ENCODE measurements at regions not wholly inside any gene's neighbourhood (a gene's known extent, or its start where the extent isn't known, plus 50 kb on each side); places are given as distances from the start of the nearest gene placed in this dataset.

DNA sequence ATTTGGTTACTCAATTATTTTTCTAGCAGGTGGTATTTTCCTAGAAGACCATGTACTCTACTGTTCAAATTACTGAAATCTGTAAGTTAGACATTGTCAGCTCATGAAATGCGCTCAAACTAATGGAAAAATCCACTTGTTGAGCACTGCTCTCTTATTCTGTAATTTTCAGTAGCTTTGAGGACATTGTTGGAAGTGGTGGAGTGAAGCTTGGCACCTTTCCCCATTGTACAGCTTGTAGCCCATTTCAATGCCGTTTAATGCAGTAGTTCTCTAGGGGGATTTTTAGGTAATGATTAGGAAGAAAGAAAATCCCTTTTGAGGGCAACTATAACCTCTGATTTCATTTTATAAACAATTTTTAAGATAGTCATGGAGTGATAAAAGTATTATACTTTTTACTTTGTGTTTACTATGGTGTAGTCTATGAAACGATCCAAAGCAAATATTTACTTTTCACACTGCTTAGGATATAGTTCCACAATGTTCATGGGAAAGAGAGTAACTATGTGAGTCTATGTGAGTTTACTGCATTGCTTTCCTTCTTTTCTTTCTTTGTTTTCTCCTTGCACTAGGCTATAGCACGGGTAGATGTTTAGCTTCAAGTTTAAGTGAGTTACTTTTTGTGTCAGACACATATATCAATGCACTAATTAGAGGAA, 165.8 kb upstream of the ANKH start:
- H3K27me3 Mint-ChIP-seq (ENCODE audit: low read depth in 3 of 3) = peaks cover 3 to 8% (median 4%) of the 10 kb centered on the region in 3 donors
- H3K4me1 Mint-ChIP-seq = no peaks in the 10 kb centered on the region
- H3K9me3 Mint-ChIP-seq = peaks cover 0 to 11% (median under 1%) of the 10 kb centered on the region in 6 donors
- DNase-seq = no peak
- no peak overlapping the region for H3K27ac Mint-ChIP-seq
- H3K4me3 Mint-ChIP-seq = no peak overlapping the region
- no peaks in the 10 kb centered on the region for H3K36me3 Mint-ChIP-seq

DNA sequence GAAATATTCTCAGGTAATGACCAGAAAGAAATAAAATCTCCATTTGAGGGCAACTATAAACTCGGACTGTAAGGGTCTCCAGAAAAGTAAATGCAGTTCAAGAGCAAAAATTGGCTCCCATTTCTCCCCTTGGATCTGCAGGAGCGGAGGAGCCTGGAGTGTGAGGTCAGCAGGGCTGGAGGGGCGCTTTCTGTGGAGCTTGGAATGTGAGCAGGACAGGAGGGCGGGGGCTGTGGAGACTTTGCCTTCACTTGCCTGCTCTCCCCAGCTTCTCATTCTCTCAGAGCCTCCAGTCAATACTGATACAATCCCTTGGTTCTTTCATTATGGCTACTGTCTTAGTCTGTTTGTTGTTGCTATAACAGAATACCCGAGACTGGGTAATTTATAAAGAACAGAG, 162.8 kb upstream of the ANKH start:
- no peak for DNase-seq
- H3K27ac Mint-ChIP-seq = no peak overlapping the region
- H3K36me3 Mint-ChIP-seq = no peaks in the 10 kb centered on the region
- H3K27me3 Mint-ChIP-seq (ENCODE audit: low read depth in 3 of 3) = peaks cover 3 to 9% (median 8%) of the 10 kb centered on the region in 3 donors
- no peak overlapping the region for H3K4me3 Mint-ChIP-seq
- H3K4me1 Mint-ChIP-seq = no peaks in the 10 kb centered on the region
- H3K9me3 Mint-ChIP-seq = peaks cover 0 to 7% (median under 1%) of the 10 kb centered on the region in 6 donors

DNA sequence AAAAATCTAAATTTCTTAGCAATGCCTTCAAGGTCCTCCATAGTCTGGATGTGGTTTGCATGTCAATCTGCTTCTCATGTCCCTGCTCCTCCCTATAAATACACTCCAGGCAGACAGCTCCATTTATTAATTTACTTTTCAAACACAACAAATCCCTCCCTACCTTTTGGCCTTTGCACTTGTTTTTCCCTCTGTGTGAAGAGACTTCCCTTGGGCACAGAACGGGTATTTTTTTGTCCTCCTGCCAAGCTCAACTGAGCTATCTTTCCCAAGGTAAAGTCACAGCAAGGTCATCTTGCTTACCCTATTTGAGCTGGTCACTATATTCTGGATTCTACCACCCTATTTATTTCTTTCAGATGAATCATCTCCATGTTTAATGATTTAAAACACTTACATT, 159.6 kb upstream of the ANKH start:
- Mint-ChIP-seq H3K4me1 (no peaks in the 10 kb centered on the region), H3K27ac (no peak overlapping the region), H3K27me3 (ENCODE audit: low read depth in 3 of 3) (peaks cover 6 to 12% (median 10%) of the 10 kb centered on the region in 3 donors), H3K9me3 (no peaks in the 10 kb centered on the region), H3K36me3 (no peaks in the 10 kb centered on the region), H3K4me3 (no peak overlapping the region)
- no peak for DNase-seq

DNA sequence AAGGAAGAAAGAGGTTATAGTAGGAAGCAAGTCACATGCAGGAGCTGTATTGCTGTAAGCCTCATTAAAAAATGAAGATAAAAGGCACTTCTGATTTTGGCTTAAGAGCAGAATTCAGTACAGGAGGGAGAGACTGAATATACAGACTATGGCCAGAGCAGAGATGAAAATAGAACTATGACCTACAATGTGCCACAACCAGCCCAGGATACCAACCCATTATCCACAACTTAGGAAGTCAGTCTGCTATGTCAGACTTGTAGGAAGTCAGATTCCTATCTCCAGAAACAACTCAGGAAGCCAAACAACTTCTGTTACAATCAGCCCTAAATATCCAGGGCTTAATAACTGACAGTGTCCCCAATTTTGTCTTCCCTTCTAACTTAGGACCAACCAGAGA, 156.2 kb upstream of the ANKH start:
- peaks cover 6 to 16% (median 13%) of the 10 kb centered on the region in 3 donors for H3K27me3 Mint-ChIP-seq (ENCODE audit: low read depth in 3 of 3)
- H3K4me3 Mint-ChIP-seq = no peak overlapping the region
- no peaks in the 10 kb centered on the region for H3K4me1 Mint-ChIP-seq
- H3K9me3 Mint-ChIP-seq = no peaks in the 10 kb centered on the region
- H3K36me3 Mint-ChIP-seq = no peaks in the 10 kb centered on the region
- no peak overlapping the region for H3K27ac Mint-ChIP-seq
- DNase-seq = no peak

DNA sequence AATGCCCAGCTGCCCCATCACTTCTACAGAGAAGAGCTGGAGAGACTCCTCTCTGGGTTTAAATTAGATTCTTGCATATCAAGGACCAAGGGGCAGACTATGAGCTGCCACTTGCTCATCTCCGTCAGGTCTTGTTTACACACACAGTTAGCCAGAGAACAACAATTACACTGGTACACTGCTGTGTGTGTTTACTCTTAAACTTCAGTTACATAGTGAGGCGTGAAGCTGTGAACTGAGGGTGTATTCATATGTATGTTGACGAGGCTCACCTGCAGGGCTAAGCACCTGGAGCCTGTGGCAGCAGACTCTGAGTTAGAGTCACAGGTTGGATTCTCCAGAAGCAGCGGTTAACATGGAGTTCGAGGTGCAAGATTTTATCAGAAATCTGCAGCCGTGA, 155.4 kb upstream of the ANKH start:
- no peak overlapping the region for H3K27ac Mint-ChIP-seq
- H3K9me3 Mint-ChIP-seq = no peaks in the 10 kb centered on the region
- H3K27me3 Mint-ChIP-seq (ENCODE audit: low read depth in 3 of 3) = peaks cover 4 to 16% (median 13%) of the 10 kb centered on the region in 3 donors
- H3K36me3 Mint-ChIP-seq = no peaks in the 10 kb centered on the region
- no peaks in the 10 kb centered on the region for H3K4me1 Mint-ChIP-seq
- no peak overlapping the region for H3K4me3 Mint-ChIP-seq
- DNase-seq = no peak

DNA sequence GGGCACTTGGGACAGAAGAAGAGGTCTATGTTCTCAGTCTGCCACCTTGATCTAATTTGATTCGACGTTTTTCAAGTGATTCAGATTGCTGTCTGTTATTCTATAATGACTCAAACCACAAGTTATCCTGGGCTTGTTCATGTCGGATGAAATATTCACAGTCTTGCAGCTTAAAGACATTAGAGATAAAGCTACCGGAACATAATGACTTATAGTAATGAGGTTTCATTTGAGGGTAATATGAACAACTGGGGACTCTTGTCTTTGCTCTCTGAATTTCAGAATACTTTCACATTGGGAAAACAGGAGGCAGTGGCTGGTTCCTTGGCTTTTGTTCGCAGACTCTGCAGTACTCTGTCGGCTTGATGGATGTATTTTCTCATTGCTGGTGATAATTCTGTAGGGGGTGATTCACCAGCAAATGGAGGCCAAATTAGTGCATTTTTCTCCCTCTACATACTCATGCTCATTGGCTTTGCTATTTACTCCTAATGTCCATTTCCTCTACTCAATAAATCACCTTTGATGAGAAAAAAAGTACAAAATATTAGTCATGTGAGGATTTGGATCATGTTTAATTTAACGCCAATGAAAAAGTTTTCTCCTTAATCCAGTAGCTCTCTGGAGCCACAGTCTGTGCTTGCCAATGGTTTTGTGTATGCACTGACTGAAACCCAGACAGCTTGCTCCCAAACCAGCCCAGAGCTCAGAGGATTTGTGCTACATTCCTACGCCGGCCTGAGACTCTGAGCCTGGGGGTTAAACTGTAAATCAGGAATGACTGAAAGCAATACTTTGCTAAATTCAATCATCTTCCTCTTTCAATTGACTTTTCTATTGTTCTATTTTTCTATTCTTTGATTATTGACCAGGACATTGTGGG, 154.7 kb upstream of the ANKH start:
- Mint-ChIP-seq H3K36me3 (no peaks in the 10 kb centered on the region), H3K9me3 (no peaks in the 10 kb centered on the region), H3K27ac (no peak overlapping the region), H3K4me1 (no peaks in the 10 kb centered on the region), H3K27me3 (ENCODE audit: low read depth in 3 of 3) (peaks cover 4 to 16% (median 13%) of the 10 kb centered on the region in 3 donors), H3K4me3 (no peak overlapping the region)
- no peak for DNase-seq

DNA sequence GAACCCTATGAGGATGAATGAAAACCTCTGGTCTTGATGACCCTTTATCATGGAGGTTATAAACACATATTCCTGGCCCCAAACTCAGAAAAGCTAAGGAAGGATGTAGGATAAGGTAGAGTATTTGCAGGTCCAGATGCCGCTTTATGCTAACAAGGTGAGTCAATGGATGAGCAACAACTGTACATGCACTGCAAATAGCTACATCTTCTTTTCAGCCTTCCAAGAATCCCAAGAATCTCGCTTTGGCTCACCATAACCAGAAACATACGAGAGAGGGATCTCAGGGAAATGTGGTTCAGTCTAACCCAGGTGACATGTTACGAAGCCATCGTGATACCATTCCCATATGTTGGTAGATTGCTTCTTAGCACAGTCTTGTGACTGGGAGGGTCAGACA, 152.3 kb upstream of the ANKH start:
- Mint-ChIP-seq H3K27me3 (ENCODE audit: low read depth in 3 of 3) (peaks cover 2 to 19% (median 9%) of the 10 kb centered on the region in 3 donors), H3K4me1 (no peaks in the 10 kb centered on the region), H3K27ac (no peak overlapping the region), H3K36me3 (no peaks in the 10 kb centered on the region), H3K4me3 (no peak overlapping the region), H3K9me3 (no peaks in the 10 kb centered on the region)
- DNase-seq = no peak

DNA sequence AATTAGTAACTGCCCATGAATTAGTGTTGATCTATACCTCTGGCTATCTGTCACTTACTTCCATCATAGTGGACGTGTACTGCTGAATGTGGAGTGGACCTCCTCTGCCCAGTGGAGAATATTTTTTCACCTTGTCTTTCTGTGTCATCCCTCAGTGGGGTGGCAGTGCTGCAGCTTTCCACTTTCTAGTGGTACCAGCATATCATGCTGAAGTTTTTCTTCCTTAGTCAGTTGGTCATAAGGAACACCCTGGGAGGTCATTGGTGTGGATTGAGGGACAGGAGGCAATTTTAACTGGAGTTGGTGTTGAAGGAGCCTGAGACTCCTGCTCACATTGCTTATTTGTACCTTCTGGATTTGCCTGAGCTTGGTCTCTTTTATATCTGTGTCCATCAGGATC, 151.7 kb upstream of the ANKH start:
- H3K4me1 Mint-ChIP-seq = no peaks in the 10 kb centered on the region
- no peak for DNase-seq
- H3K4me3 Mint-ChIP-seq = no peak overlapping the region
- no peak overlapping the region for H3K27ac Mint-ChIP-seq
- H3K27me3 Mint-ChIP-seq (ENCODE audit: low read depth in 3 of 3) = peaks cover 2 to 19% (median 7%) of the 10 kb centered on the region in 3 donors
- no peaks in the 10 kb centered on the region for H3K36me3 Mint-ChIP-seq
- H3K9me3 Mint-ChIP-seq = no peaks in the 10 kb centered on the region

DNA sequence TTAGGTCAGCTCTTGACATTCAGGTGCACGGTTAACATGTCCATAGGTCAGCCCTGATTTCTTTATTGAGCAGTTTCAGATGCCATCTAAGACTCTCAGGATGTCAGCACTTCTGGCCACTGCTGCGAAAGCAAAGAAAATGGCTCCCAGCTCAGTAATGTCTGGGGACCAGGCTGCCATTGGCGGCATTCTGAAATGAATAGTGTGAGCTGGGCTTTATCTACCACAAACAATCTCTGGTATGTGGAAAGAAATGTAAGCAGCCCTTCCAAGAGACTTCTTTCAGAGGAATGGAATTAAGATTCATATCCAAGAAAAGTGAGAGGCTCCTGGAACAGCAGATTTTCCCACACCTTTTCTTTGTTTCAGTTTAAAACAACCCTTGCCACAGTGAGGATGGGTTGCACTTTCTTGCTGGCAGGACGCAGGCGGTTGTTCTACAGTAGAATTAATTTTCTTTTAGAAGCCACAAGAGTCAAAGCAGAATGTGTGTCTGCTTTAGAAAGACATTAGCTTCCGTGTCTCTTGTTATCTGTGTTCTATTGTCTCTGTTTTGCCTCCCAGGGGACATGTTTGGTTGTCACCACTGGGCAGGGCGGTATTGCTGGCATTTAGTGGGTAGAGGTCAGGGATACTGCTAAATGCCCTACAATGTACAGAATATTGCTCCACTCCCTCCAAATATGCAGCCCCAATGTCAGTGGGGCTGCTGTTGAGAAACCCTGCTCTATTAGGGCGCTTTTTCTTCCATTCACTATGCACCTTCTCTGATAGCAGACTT, 149.9 kb upstream of the ANKH start:
- H3K4me3 Mint-ChIP-seq = no peak overlapping the region
- H3K36me3 Mint-ChIP-seq = no peaks in the 10 kb centered on the region
- no peak overlapping the region for H3K27ac Mint-ChIP-seq
- H3K4me1 Mint-ChIP-seq = no peaks in the 10 kb centered on the region
- DNase-seq = no peak
- H3K27me3 Mint-ChIP-seq (ENCODE audit: low read depth in 3 of 3) = peaks cover 0 to 9% (median 6%) of the 10 kb centered on the region in 3 donors
- H3K9me3 Mint-ChIP-seq = no peaks in the 10 kb centered on the region

DNA sequence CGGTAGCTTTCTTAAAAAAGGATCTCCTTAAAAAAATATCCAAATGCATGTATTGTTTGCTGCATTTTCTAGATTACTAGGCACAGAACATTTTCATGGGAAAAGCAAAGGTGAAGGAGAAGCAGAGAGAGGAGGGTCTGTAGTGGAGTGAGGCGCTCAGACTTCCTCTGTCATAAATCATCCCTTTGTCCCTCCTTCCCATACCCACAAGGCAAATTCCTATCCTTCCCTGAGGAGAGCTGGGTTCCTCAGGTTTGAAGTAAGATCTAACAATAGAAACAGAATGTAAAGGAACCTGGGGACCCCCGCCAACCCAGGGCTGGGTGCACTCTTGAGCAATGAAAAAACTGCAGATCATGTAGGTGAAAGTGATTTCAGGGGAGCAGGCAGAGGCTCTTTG, 149.2 kb upstream of the ANKH start:
- Mint-ChIP-seq H3K27me3 (ENCODE audit: low read depth in 3 of 3) (peaks cover 0 to 9% (median 6%) of the 10 kb centered on the region in 3 donors), H3K27ac (no peak overlapping the region), H3K4me1 (no peaks in the 10 kb centered on the region), H3K36me3 (no peaks in the 10 kb centered on the region), H3K9me3 (no peaks in the 10 kb centered on the region), H3K4me3 (no peak overlapping the region)
- DNase-seq = no peak

DNA sequence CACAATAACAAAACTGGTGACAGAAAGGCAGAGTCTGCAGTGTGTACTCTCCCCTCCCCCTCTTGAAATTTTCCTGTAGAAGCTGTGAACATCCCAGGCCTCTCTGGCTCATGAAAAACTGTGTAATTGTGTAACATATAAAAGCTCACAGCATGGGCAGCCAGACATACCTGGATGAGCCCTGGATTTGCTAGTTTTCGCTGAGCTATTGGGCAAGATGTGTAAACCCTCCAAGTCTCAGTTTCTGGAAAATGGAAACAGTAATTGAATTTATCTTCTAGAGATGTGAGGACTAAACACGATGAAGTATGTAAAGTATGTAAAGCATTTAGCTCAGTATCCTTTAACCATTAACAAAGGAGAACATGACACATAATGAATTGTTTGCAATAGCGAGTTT, 143.2 kb upstream of the ANKH start:
- no peak overlapping the region for H3K27ac Mint-ChIP-seq
- H3K9me3 Mint-ChIP-seq = no peaks in the 10 kb centered on the region
- no peaks in the 10 kb centered on the region for H3K4me1 Mint-ChIP-seq
- no peak overlapping the region for H3K4me3 Mint-ChIP-seq
- H3K27me3 Mint-ChIP-seq (ENCODE audit: low read depth in 3 of 3) = peaks cover 0 to 2% (median 0%) of the 10 kb centered on the region in 3 donors
- H3K36me3 Mint-ChIP-seq = no peaks in the 10 kb centered on the region
- DNase-seq = no peak

DNA sequence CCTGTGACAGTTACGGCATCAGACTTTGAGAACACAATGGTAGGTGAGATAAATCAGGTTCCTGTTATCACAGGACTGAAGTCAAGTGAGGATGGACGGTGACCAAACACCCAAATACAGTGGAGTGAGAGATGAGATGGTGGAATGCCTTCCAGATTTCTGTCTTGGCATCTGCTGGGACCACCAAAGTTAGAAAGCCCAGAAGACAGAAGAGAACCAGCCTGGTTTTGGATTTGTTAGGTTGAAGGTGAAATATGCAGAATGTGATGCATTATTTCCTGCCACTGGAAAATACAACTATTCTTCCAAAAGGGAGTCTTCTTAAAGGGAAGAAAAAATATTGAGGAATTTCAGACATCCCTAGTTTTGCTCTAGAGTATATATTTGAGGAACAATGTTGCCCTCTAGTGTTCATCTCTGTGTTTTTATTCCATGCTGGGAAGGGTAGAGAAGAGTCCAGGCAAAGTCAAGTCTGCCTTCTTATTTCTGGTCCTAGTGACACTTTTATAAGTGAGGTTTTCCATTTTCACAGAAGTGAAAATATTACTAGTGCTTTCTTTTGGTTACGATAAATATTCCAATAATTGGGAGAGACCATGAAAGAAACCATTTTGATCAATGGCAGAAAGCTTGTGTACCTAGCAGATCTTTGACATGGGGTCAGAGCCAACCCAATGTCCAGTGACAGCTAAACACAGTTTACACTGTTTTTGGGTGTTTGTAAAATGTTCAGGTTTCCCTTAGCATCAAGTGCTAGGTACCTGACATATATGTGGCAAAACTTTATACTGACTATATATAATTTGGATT, 142.3 kb upstream of the ANKH start:
- no peaks in the 10 kb centered on the region for H3K9me3 Mint-ChIP-seq
- H3K4me1 Mint-ChIP-seq = no peaks in the 10 kb centered on the region
- H3K27ac Mint-ChIP-seq = no peak overlapping the region
- peak; percentile 9 to 27 (median 10) for DNase-seq
- H3K27me3 Mint-ChIP-seq (ENCODE audit: low read depth in 3 of 3) = peaks cover 0 to 2% (median 0%) of the 10 kb centered on the region in 3 donors
- H3K36me3 Mint-ChIP-seq = no peaks in the 10 kb centered on the region
- H3K4me3 Mint-ChIP-seq = no peak overlapping the region

DNA sequence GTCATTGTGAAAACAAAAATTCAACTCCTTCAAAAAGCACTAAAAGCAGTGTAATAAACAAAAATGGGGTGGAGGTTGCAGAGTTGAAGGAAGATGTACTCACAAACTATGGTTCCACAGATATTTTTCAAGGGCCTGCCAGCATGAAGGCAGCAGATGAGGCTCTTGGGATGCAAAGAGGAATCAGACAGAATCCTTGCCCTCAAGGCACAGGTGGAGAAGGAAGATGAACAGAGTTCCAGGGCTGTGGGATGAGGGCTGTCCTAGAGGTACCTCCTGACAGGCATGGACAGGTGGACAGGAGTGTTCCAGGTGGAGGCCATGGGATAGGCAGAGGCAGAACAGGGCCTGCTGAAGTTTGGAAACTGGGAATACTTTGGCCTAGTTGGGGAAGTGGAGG, 140.5 kb upstream of the ANKH start:
- Mint-ChIP-seq H3K36me3 (no peaks in the 10 kb centered on the region), H3K4me1 (no peaks in the 10 kb centered on the region), H3K27me3 (ENCODE audit: low read depth in 3 of 3) (peaks cover 0 to 2% (median 0%) of the 10 kb centered on the region in 3 donors), H3K4me3 (no peak overlapping the region), H3K9me3 (no peaks in the 10 kb centered on the region), H3K27ac (no peak overlapping the region)
- DNase-seq = no peak
